ENCODE measurements at regions not wholly inside any gene's neighbourhood (a gene's known extent, or its start where the extent isn't known, plus 50 kb on each side); places are given as distances from the start of the nearest gene placed in this dataset.

DNA sequence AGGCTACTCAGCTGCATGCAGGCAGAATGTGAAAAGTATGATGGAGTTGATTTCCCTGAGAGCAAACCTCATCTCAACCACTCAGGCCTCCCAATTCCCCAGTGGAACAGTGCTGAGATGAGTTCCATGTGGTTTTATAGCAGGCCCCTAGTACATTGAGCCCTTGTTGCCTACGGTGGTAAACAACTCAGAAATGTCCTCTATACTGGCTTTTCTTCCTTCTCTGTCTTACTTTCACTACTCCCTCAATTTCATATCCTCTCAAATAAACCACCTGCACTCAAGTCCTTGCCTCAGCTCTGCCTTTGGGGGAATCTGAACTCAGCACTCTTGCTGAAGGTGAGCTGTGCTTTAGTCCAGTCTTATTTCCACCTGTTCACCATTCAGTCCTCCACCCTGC lies 399.9 kb downstream of the PDCD6IP start:
- DNase-seq (ENCODE audit: low spot score): no peak
- TF ChIP-seq, protein P1, sequence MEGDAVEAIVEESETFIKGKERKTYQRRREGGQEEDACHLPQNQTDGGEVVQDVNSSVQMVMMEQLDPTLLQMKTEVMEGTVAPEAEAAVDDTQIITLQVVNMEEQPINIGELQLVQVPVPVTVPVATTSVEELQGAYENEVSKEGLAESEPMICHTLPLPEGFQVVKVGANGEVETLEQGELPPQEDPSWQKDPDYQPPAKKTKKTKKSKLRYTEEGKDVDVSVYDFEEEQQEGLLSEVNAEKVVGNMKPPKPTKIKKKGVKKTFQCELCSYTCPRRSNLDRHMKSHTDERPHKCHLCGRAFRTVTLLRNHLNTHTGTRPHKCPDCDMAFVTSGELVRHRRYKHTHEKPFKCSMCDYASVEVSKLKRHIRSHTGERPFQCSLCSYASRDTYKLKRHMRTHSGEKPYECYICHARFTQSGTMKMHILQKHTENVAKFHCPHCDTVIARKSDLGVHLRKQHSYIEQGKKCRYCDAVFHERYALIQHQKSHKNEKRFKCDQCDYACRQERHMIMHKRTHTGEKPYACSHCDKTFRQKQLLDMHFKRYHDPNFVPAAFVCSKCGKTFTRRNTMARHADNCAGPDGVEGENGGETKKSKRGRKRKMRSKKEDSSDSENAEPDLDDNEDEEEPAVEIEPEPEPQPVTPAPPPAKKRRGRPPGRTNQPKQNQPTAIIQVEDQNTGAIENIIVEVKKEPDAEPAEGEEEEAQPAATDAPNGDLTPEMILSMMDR (IDR thresholded peaks at IDR 0.05; ENCODE audit: borderline replicate concordance, control extremely low read depth, extremely low read depth, insufficient read depth, missing control alignments): no peak
- in situ Hi-C loops (cut with MboI; ENCODE audit: low sequenced_read_pairs, unreplicated experiment): no loop called here

DNA sequence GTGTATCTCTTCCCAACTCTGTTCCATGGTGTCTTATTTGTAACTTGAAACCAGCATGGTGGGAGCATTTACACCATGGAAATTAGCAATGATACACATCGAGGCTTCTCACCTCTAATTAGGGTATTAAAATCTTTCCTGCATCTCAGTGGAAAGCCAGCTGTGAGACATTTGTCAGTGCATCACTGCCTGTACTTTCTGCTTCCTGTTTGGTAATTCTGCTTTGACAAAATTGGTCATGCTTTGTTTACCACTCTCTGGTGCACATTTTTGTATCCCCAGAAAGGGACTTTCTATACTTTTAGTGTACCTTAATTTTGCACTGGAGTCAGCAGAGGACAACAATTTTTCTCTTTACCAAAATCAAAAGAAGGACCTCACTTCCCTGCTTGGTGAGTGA lies 402.1 kb downstream of the PDCD6IP start:
- TF ChIP-seq, protein P1 (IDR thresholded peaks at IDR 0.05; ENCODE audit: borderline replicate concordance, control extremely low read depth, extremely low read depth, insufficient read depth, missing control alignments): no peak
- no peak for DNase-seq (ENCODE audit: low spot score)
- in situ Hi-C loops (cut with MboI; ENCODE audit: low sequenced_read_pairs, unreplicated experiment): no loop called here

- in situ Hi-C loops (cut with MboI; ENCODE audit: low sequenced_read_pairs, unreplicated experiment): no loop called here
- TF ChIP-seq, protein P1 (IDR thresholded peaks at IDR 0.05; ENCODE audit: borderline replicate concordance, control extremely low read depth, extremely low read depth, insufficient read depth, missing control alignments): no peak
- no peak for DNase-seq (ENCODE audit: low spot score)
These were observed 404.5 kb downstream of the PDCD6IP start for GRCh38 chr3:34202975-34203374.

GRCh38 chr3:34203386-34203785 lies 405.0 kb downstream of the PDCD6IP start:
- in situ Hi-C loops (cut with MboI; ENCODE audit: low sequenced_read_pairs, unreplicated experiment): no loop called here
- no peak for DNase-seq (ENCODE audit: low spot score)
- TF ChIP-seq, protein P1 (IDR thresholded peaks at IDR 0.05; ENCODE audit: borderline replicate concordance, control extremely low read depth, extremely low read depth, insufficient read depth, missing control alignments): no peak

- DNase-seq (ENCODE audit: low spot score): no peak
- TF ChIP-seq, protein P1 (IDR thresholded peaks at IDR 0.05; ENCODE audit: borderline replicate concordance, control extremely low read depth, extremely low read depth, insufficient read depth, missing control alignments): no peak
- in situ Hi-C loops (cut with MboI; ENCODE audit: low sequenced_read_pairs, unreplicated experiment): no loop called here
These were observed 408.6 kb downstream of the PDCD6IP start for GRCh38 chr3:34207002-34207401.

- no peak for DNase-seq (ENCODE audit: low spot score)
- in situ Hi-C loops (cut with MboI; ENCODE audit: low sequenced_read_pairs, unreplicated experiment): no loop called here
- TF ChIP-seq, protein P1 (IDR thresholded peaks at IDR 0.05; ENCODE audit: borderline replicate concordance, control extremely low read depth, extremely low read depth, insufficient read depth, missing control alignments): no peak
These were observed 409.4 kb downstream of the PDCD6IP start for GRCh38 chr3:34207806-34208205.

- in situ Hi-C loops (cut with MboI; ENCODE audit: low sequenced_read_pairs, unreplicated experiment): no loop called here
- DNase-seq (ENCODE audit: low spot score): peak; percentile 11
- TF ChIP-seq, protein P1 (IDR thresholded peaks at IDR 0.05; ENCODE audit: borderline replicate concordance, control extremely low read depth, extremely low read depth, insufficient read depth, missing control alignments): no peak
These were observed 413.7 kb downstream of the PDCD6IP start for GRCh38 chr3:34212175-34212574.
